DND-41 (cell line): ENCODE measurements at regions not wholly inside any gene's neighbourhood (a gene's known extent, or its start where the extent isn't known, plus 50 kb on each side); places are given as distances from the start of the nearest gene placed in this dataset.

ENCODE experiments used
- ATAC-seq: fragments of 200-7000 bp; cut with Tn5 transposase; 3 replicates; pipeline ENCODE4 v1.9.1; 2021; ENCODE audit warnings: low read depth; ENCODE audit not compliant: insufficient read depth
- DNase-seq: peaks from one replicate; pipeline ENCODE4 v3.0.0-alpha.2; 2020
- H2AFZ ChIP-seq: 2 replicates; pipeline ENCODE4 v1.6.0; 2012; ENCODE audit warnings: low read depth, low read length
- H3K27ac ChIP-seq: 2 replicates; pipeline ENCODE4 v1.5.1; 2012; ENCODE audit warnings: low read length, inconsistent platforms
- H3K27me3 ChIP-seq: fragments of 200-600 bp; sonication (generic); 2 replicates; pipeline ENCODE4 v1.6.0; 2012; ENCODE audit warnings: low read length, mild to moderate bottlenecking, inconsistent platforms; ENCODE audit not compliant: insufficient read depth, poor library complexity
- H3K36me3 ChIP-seq: 2 replicates; pipeline ENCODE4 v1.5.1; 2012; ENCODE audit warnings: low read length, inconsistent platforms; ENCODE audit not compliant: insufficient read depth
- H3K4me1 ChIP-seq: 2 replicates; pipeline ENCODE4 v1.5.1; 2012; ENCODE audit warnings: mild to moderate bottlenecking, low read length; ENCODE audit not compliant: insufficient read depth
- H3K4me2 ChIP-seq: 2 replicates; pipeline ENCODE4 v1.6.0; 2012; ENCODE audit warnings: mild to moderate bottlenecking, moderate library complexity, low read length, inconsistent platforms; ENCODE audit not compliant: insufficient read depth
- H3K4me3 ChIP-seq, 2 experiments: fragments of 200-600 bp in 1 of 2; shearing (Covaris generic) in 1 of 2; 2 replicates each; pipeline ENCODE4 v1.5.1; 2012 to 2016; ENCODE audit warnings: inconsistent platforms in 2 of 2, low read length in 2 of 2, mild to moderate bottlenecking in 2 of 2, low read depth in 1 of 2, moderate library complexity in 1 of 2
- H3K79me2 ChIP-seq: 2 replicates; pipeline ENCODE4 v1.6.0; 2012; ENCODE audit warnings: low read length, inconsistent platforms; ENCODE audit not compliant: insufficient read depth
- H3K9ac ChIP-seq: 2 replicates; pipeline ENCODE4 v1.6.0; 2012; ENCODE audit warnings: low read depth, mild to moderate bottlenecking, inconsistent platforms, low read length, moderate library complexity
- H3K9me3 ChIP-seq: 2 replicates; pipeline ENCODE4 v1.5.1; 2012; ENCODE audit warnings: low read length, moderate library complexity, mild to moderate bottlenecking, inconsistent platforms; ENCODE audit not compliant: insufficient read depth, severe bottlenecking
- H4K20me1 ChIP-seq: 2 replicates; pipeline ENCODE4 v1.6.0; 2012; ENCODE audit warnings: low read length; ENCODE audit not compliant: insufficient read depth
- CTCF ChIP-seq: IDR thresholded peaks from 2 replicates; pipeline ENCODE4 v1.5.1; 2012; ENCODE audit warnings: borderline replicate concordance, low read length, moderate library complexity, mild to moderate bottlenecking; ENCODE audit not compliant: poor library complexity, severe bottlenecking; ENCODE audit errors: extremely low read depth
- EZH2 ChIP-seq: IDR thresholded peaks from 3 replicates; pipeline ENCODE4 v1.6.1; 2012; ENCODE audit warnings: borderline replicate concordance, low read depth, mild to moderate bottlenecking, moderate library complexity, low read length, inconsistent platforms; ENCODE audit not compliant: severe bottlenecking

DNA sequence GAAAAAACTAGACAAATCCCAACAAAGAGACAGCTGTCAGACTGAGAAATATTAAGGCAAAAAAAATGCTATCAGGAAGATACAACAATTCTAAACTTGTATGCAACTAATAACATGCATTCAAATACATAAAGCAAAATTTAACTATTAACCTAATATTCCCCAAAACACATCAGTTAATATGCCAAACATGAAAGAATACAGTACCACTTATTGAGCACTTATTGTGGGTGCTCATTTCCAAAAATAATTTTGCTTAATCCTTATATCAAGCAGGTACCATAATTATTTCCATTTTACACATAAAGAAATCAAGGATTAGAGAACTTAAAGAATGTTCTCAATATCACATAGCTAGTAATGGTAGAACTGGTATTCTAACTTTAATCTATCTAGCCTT lies 67.7 kb upstream of the HMGXB4 start:
- no peak overlapping the region for H2AFZ ChIP-seq
- no peak overlapping the region for H3K27ac ChIP-seq

GRCh38 chr22:35191412-35191811 lies 65.9 kb upstream of the HMGXB4 start:
- Histone ChIP-seq H3K36me3 (no peaks in the 10 kb centered on the region), H4K20me1 (no peaks in the 10 kb centered on the region), H3K9me3 (peaks cover 10% of the 10 kb centered on the region), H3K9ac (no peak overlapping the region), H3K4me1 (no peaks in the 10 kb centered on the region), H3K4me3 (no peak overlapping the region), H2AFZ (no peak overlapping the region), H3K4me2 (no peak overlapping the region), H3K27ac (no peak overlapping the region), H3K79me2 (no peaks in the 10 kb centered on the region), H3K27me3 (no peaks in the 10 kb centered on the region)
- ATAC-seq (no peak), DNase-seq (no peak)
- no peak for TF ChIP-seq EZH2
- no peak for TF ChIP-seq CTCF

More for the DNA sequence above, 67.7 kb upstream of the HMGXB4 start:
- TF ChIP-seq EZH2: no peak
- TF ChIP-seq CTCF: no peak
- Histone ChIP-seq H3K27me3 (no peaks in the 10 kb centered on the region), H3K4me3 (no peak overlapping the region), H3K9ac (no peak overlapping the region), H3K36me3 (no peaks in the 10 kb centered on the region), H3K4me2 (no peak overlapping the region), H3K4me1 (no peaks in the 10 kb centered on the region), H3K9me3 (peaks cover 10% of the 10 kb centered on the region), H4K20me1 (no peaks in the 10 kb centered on the region), H3K79me2 (no peaks in the 10 kb centered on the region)
- ATAC-seq (no peak), DNase-seq (no peak)

GRCh38 chr22:35192129-35192918 lies 65.0 kb upstream of the HMGXB4 start:
- H4K20me1 ChIP-seq: no peaks in the 10 kb centered on the region
- no peak overlapping the region for H2AFZ ChIP-seq
- no peak overlapping the region for H3K9ac ChIP-seq
- H3K9me3 ChIP-seq: peaks cover 10% of the 10 kb centered on the region
- no peaks in the 10 kb centered on the region for H3K4me1 ChIP-seq
- H3K27ac ChIP-seq: no peak overlapping the region
- no peaks in the 10 kb centered on the region for H3K36me3 ChIP-seq
- no peak overlapping the region for H3K4me3 ChIP-seq
- no peak for TF ChIP-seq CTCF
- TF ChIP-seq EZH2: no peak
- H3K4me2 ChIP-seq: no peak overlapping the region
- no peaks in the 10 kb centered on the region for H3K79me2 ChIP-seq
- no peak for DNase-seq
- no peaks in the 10 kb centered on the region for H3K27me3 ChIP-seq
- ATAC-seq: no peak

- Histone ChIP-seq H3K9ac (no peak overlapping the region), H3K9me3 (no peaks in the 10 kb centered on the region), H4K20me1 (no peaks in the 10 kb centered on the region), H3K4me3 (no peak overlapping the region), H3K36me3 (no peaks in the 10 kb centered on the region), H3K27me3 (no peaks in the 10 kb centered on the region), H3K4me2 (no peak overlapping the region), H3K79me2 (no peaks in the 10 kb centered on the region), H2AFZ (no peak overlapping the region), H3K4me1 (no peaks in the 10 kb centered on the region), H3K27ac (no peak overlapping the region)
- DNase-seq (no peak), ATAC-seq (no peak)
- TF ChIP-seq EZH2: no peak
- TF ChIP-seq CTCF: no peak
These were observed 62.1 kb upstream of the HMGXB4 start for GRCh38 chr22:35195226-35195625.
